ENCODE measurements at regions not wholly inside any gene's neighbourhood (a gene's known extent, or its start where the extent isn't known, plus 50 kb on each side); places are given as distances from the start of the nearest gene placed in this dataset.
A peak's percentile ranks its signal among the peaks of the same experiment; 100 is the strongest.

DNA sequence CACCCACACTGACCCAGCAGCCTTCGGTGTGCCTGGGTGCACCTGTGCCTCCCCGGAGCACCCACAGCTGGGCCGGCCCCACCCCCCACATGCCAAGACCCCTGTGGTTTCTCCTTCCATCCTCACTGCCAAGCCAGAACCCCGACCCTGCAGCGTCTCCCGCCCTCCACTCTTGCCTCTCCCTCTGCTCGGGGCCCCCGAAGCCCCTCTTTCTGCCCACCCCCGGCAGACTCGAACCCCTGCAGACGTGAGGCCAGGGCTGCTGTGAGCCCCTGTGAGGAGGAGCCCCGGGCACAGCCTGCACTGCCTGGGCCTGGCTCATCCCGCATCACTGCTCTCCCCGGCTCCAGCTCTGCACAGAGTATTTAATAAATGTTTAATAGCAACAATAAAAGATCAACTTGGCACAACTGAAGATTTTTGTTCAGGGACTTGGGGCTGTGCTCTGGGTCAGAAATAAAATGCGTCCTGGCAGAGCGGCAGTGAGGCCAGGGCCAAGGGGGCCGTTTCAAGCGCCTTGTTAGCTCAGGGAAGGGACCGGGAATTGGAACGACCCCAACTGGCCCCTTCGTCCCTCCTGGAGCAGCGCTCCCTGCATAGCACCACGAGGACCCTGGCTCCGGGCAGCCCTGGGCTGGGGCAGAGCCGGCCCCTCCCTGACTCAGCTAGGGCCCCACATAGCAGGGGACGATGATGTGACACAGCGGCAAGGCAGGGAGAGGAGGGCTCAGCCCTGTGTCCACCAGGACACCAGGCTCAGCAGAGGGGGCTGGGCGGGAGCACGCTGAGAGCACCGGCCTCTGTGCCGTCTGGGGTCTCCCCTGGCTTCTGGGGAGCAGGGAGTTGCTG is 520.8 kb downstream of the BRD1 start:
- DNase-seq = peak; percentile 51

DNA sequence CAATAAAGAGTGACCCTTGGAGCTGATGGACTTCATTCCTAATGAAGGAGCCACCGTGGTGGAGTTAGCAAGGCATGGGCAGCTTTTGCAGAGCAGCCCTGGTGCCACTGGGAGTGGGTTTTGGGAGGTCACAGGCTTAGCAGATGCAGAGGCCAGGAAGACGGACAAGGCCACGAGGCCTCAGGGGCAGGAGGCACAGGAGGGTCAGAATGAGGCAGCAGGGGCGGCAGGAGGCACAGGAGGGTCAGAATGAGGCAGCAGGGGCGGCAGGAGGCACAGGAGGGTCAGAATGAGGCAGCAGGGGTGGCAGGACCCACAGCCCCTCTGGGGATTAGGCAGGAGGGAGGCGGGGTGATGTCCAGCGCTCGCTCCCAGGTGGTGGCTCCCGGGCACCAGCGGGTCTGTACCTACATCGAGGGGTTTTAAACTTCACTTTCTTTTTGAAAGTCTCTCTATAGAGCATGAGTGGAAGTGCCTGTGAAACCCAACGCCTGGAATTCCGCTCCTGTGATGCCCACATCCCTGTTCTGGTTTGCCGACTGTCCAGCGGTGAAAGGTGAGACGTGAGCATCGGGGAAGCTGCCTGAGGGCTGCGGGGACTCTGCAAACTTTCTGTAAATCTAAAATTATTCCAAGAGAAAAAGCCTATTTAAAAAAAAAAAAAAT is 521.6 kb downstream of the BRD1 start:
- peak; percentile 19 for DNase-seq

DNA sequence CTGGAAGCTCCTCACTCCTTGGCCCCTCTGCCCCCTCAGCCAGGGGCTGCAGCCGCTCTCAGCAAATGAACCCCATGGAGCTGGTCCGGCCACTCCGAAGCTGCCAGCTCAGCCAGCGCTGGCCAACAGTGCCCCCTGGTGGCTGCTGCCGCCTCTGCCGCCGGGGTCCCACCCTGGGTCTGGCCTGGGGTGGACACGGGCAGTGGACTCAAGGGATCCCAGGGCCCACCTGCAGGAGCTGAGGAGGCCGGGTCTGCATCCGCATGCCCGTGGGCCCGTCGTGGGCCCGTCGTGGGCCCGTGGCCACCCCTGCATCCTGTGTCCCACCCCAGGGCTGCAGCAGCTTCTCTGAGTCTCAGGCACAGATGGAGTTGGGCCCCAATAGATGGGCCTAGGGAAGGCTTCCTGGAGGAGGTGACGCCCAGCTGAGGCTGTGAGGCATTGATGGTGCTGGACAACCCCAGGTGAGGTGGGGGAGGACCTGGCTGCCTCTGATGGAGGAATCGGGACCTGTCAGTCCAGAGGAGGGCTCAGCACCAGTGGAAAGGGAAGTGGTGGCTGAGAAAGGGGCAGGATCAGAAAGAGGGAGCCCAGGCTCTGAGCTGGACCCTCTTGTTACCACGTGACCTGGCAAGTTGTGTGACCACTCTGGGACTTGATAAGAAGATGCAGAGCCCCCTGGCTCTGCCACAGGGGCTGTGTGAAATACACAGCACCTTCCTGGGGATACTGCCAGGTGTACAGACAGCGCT is 522.3 kb downstream of the BRD1 start:
- peak; percentile 84 for DNase-seq

DNA sequence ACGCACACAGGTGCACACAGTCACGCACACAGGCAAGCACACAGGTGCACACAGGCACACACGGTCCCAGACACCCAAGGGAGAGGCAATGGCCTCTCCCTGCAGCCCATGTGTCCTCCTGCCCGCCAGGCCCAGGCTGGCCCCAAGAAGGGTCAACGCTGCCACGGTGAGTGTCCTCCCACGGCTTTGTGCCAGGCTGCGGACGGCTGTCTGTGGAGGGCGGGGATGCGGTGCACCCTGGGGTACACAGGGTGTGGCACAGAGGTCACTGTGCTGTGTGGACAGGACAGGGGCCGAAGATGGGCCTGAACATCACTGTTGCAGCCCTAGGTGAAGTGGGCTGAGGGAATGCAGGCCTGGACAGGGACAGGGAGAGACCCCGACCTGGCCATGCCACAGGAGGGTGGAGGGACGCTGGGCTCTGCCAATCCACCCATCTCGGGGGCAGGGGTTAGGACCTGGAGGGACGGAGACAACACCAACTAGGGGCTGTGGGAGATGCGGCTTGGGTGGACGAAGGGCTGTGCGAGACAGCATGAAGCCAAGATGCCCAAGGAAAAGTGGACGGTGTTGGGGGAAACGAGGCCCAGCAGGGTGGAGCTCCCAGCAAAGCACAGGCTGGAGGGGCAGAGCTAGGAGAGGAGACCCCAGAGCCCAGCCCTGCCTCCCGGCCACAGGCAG is 523.8 kb downstream of the BRD1 start:
- DNase-seq = peak; percentile 58

DNA sequence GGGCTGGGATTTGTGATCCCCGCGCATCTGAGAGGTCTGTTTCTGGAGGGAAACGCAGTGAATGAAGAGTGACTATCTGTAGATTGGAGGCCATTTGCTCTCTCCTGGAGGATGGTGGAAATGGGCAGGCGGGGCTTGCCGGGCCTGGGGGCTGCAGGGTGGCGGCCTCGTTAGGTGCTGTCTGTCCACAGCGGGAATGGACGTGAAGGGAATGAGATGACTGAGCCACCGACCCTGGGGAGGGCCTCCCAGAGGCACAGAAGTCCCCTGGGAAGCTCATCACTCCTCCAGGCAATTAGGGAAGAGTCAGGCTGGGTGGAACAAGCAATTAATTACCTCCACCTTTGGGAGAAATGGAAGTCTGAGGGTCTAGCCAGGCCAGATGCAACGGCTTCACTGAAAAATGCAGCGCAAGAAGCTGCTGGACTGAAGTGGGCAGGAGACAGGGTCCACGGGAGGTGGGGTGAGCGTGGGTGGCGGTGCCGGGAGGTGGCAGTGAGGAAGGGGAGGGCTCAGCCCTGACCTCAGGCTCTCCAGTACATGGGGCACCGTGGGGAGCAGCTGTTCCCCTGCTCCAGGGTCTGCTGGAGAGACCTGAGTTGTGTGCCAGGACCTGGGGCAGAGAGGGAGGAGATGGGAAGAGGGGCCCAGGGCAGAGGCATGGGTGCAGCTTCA is 524.5 kb downstream of the BRD1 start:
- peak; percentile 39 for DNase-seq

DNA sequence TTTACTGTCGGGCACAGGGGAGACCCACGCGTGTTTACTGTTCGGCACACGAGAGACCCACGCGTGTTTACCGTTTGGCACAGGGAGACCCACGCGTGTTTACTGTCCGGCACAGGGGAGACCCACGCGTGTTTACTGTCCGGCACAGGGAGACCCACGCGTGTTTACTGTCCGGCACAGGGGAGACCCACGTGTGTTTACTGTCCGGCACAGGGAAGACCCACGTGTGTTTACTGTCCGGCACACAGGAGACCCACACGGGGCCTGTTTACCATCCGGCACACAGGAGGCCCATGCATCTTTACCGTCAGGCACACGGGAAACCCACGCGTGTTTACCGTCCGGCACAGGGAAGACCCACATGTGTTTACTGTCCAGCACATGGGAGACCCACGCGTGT is 525.1 kb downstream of the BRD1 start:
- DNase-seq = peak; percentile 25

DNA sequence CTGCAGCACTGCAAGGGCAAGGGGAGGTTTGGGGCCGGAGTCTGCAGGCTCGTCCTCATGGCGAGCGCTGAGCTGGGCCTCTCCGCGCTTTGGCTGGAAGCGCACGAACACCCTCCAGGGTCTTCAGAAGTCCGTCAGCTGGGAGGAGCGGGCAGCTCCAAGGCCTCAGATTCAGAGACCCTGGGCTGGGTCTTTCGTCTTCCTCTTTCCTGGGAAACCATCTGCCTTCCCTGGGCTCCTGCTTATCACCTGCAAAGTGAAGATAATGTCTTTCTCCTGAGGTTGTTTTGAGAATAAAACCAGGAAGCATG is 525.6 kb downstream of the BRD1 start:
- DNase-seq = no peak

DNA sequence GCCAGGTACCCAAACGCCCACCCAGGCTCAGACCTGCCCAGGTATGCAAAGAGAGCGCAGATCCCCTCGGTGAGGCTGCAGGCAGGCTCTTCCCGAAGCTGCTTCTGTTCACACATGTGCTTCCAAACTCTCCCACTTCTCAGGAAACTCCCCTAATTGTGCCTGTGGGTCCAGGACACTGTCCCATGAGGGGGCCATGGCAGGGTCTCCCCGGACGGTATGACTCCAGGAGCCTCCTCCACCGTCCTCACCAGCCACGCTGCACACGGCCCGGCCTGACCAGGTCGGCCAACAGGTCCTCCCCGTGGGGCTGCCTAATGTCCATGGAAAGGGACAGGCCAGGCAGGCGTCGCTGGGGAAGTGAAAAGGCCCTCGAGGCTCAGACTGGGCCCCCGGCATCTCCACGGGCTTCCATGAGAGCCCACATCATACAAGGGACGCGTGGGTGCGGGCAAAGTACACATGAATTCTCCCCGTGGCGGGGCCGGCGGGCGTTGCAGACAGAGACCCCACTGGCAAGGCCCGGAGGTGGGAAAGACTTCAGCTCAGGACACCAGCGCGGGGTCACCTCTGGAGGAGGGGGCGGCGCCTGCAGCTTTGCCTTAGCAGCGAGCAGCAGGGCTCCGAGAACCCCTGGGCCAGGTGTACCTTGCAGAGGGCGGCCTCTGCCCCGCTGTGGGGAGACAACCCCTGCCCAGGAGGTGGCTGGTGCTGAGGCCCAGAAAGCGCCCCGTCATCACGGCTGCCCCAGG is 526.1 kb downstream of the BRD1 start:
- peak; percentile 54 for DNase-seq

DNA sequence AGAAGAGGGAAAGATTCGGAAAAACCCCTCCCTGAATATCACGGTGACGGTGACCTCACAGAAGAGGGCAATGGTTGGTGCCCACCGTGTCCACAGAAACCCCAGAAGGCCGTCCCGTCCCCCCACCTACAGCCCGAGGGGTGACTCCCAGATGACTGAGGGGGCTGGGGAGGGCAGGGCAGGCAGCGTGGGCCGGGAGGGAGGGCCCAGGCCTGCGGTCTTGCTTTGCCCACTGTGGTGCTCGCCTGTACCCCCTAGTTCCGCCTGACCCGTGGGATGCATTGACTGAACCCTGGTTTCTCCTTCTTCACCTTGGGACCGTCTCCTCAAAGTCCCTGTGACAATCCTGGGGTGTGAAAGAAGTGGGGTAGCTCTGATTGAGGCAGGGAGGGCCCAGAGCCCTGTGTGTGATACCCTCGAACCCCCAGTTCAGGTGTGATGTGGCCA is 526.7 kb downstream of the BRD1 start:
- DNase-seq = peak; percentile 41

DNA sequence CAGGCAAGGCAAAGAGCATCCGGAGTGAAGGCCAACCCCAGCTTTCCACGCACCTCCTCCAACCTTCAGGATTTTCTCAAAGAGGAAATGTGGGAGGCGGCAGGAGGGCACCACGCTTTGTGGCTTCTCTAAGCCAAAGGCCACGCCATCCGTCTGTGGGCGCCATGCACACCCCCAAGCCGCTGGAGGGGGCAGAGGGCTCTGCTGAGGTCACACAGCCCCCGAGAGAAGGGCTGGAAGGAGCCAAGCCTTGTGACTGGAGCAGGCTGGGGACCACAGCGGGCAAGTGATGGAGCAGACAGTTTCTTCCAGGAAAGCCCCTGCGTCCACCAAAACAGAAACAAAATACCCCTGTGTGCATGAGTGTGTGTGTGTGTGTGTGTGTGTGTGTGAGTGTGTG is 527.4 kb downstream of the BRD1 start:
- DNase-seq = no peak

DNA sequence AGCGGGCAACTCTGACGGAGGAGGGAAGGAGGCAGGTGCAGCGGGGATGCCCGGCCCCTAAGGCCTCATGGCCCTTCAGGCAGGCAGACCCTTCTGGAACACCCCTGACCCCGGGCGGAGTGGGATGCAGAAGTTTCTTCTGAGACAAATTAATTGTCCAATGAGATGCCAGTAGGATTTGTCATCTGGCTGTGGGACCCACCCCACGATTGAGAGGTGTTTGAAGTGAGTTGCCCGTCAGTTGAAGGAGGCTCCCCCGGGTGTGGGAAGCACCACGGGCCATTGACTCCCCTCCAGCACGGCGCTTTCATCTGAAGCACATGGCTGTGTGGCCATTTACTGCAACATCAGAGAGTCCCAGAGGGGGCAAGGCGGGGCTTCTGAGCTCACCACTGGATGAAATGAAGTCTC is 527.8 kb downstream of the BRD1 start:
- DNase-seq = peak; percentile 54

DNA sequence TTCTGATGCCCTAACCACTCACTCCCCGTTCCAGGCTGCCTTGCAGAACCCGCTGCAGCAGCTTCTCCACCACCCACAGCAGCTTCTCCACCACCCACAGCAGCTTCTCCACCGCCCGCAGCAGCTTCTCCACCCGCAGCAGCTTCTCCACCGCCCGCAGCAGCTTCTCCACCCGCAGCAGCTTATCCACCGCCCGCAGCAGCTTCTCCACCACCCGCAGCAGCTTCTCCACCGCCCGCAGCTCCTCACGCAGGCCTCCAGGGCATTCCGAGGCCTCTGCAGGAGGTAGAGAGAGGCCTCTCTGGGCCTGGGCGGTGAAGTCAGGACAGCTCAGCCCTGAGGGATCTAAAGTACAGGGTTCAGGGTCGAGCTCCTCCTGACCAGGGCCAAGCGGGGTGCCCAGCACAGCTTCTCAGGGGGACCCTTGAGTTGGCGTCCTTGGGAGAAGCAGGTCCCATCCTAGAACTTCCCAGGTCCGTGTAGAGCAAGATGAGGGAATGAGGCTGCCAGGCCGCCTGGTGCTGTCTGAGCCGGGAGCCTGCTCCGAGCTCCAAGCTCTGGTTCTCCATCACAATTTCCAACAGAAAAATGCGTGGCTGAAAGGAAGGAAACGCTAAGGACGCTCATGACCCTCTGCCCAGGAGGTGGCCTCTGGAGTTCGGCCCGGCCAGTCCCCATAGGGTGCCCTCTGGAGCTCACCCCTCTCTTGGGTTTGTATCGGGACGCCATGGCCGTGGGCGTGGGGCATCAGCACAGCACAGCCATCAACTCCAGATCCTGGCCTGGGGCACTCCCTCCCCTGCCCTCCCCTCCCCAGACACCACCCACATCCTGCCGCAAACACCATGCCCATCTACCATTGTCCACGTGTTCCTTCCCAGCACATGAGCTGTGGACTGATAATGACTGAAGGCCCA is 528.6 kb downstream of the BRD1 start:
- DNase-seq = peak; percentile 27

DNA sequence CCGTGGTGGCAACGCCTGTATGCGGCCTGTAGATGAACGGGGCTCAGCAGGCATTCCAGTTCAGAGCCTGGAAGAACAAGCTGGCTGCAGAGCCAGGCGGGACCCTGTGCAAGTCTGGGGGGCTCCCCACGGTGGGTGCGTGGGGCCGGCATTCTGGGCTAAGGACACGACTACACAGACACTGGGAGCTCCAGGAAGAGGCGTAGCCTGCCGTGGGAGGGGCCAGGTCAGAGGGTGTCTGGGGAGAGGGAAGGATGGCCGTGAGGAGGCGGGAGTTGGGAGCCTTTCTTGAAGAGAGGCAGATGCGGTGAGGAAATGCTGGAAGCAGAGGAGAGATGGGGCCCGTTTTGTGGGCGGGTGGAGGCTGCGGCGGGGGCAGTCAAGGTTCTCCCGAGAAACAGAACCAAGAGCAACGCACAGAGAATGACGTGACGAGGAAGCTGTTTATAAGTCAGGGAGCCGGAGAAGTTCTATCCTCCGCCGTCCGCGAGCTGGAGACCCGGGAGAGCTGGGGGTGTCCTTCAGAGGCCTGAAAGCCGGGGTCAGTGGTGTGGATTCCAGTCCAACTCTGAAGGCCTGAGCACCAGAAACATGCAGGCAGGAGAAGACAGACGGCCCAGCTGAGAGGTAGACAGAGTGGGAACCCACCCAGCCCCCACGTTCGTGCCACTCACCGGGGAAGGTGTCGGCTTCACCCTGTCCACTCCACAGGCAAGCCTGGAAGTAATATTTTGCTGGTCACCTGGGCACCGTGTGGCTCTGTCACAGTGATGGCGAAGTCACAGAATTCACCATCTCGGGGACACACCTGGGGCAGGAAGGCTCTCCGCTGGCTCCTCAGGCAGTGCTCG is 529.6 kb downstream of the BRD1 start:
- DNase-seq = peak; percentile 53

DNA sequence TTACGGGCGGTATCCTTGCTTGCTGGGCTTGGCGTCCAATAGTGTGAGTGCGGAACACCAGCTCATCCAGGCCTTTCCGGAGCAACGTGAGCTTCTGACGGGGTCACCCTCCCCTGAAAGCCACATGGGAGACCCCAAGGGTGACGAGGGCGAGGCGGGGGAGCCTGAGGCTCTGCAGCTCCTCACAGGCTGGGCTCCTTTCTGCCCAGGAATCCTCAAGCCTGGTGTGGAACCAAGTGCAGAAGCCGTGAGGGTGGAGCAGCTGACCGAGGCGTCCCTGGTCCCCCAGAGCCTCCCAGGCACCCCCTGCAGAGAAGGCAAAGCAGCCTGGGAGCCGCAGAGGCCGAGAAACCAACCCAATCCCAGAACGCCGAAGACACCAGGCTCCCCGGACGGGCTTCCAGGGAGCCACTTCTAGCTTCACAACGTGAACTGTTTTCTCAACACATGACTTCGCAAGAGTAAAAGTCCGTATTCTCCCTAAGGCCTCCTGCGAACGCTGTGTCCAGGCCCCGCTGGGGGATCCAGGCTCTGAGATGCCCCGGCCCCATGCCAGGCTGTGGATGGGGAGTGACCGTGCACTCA is 530.3 kb downstream of the BRD1 start:
- peak; percentile 57 for DNase-seq

DNA sequence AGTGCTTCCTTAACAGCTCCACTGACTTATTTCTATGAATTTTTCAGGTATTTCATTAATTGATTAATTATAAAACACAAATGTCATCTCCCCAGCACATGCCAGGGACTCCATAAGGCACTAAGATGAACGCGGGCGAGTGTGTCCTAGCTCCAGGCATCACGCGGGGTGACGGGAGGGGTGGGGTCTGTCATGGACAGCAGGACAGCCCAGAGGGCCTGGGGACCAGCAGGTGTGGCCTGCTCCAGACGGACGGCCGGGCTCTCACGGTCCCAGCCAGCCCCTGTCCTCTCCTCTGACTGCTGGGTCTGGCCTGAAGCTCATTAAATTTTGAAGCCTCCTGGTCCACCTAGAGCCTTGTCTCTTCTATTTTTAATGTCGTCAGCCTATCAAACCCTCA is 531.1 kb downstream of the BRD1 start:
- DNase-seq = peak; percentile 24

DNA sequence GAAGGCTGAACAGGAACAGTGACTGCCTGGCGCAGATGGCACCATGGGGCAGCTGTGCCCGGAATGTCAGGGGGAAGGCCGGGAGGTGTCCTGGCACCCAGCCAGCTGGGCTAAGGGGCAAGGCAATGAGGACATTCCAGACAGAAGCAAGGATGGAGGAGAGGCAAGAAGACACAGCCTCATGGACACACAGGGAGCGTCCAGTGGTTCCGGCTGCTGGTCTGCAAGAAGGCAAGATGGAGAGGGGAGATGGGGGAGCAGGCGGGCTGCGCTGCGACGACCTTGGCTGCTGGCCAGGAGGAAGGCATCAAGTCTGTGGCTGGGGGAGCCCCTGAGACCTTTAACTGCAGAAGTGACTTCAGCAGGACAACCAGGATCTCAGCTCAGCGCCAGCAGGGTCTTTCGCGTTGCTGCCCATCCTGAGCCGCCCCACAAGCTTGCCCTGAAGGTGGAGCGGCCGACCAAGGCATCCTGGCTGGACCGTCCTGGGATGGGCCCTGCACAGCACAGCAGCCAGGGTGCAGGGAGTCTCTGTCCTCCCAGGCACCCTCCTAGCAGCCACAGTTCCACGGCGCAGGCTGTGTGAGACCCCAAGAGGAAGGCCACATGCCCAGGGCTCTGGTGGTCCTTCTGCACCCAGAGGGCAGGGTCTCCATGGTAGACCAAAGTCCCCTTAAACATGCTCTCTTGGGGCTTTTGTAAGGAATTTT is 531.7 kb downstream of the BRD1 start:
- no peak for DNase-seq

DNA sequence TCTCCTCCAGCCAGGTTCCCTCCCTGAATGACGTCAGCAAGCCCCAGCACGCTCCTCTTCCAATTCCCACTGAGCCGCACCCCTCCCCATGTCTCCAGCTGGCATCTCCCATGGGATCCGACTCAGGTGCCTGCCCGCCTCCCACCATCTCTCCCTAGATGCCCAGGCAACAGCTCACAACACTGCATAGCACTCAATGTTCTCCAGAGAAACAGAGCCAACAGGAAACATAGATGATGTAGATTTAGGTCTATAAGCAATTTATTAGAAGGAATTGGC is 532.3 kb downstream of the BRD1 start:
- no peak for DNase-seq

DNA sequence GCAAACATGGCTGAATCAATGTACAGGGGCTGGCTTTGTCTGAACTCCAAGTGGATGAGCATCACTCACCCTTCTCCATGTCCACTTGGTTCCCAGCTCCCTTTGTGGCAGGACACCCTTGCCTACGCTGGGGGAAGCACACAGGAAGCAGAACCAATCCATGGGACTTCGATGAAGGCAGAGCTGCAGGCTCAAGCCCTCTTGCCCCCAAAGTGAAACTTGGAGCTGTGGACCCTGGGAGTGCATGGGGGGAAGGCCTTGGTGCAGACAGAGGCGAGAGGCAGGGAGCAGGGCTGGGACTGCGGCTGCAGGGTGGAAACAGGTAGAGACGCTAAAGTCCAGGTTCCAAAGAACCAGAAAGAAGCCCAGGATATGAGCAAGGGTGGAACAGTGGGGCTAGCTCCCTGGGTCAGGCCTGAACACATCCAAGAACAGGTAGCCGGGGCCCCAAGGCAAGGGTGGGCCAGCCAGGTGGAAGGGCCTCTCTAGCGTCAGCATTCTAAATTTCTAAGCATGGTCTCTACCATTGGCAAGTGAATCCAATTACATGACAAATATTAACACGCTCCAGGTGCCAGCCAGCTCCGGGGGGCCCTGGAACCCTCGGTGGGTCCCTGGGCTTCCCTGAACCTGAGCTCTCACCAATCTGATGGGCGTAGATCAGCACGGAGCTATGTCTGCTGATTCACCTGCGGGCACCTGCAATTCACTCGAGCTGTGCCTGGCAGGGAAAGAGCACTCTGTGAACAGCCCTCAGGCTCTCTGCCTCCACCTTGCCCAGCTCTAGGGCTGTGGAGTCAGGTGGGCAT is 532.8 kb downstream of the BRD1 start:
- DNase-seq = peak; percentile 42
